Heart right ventricle (tissue), 16 donors: ENCODE measurements at regions not wholly inside any gene's neighbourhood (a gene's known extent, or its start where the extent isn't known, plus 50 kb on each side); places are given as distances from the start of the nearest gene placed in this dataset.

Experiments used
- ATAC-seq, 8 donors: fragments of 200-7000 bp; cut with Tn5 transposase; one replicate each; pipeline ENCODE4 v1.9.1; 2020; ENCODE audit warnings: mild to moderate bottlenecking in 8 of 8, moderate library complexity in 8 of 8, moderate number of reproducible peaks in 1 of 8
- DNase-seq, 2 donors: peaks; one replicate each; pipeline ENCODE4 v3.0.0-alpha.2; 2020
- H3K27ac ChIP-seq, 10 donors: fragments of 200-600 bp; sonication (generic) in 2 of 10; one replicate each; pipeline versions ENCODE4 v1.5.0 to v1.8.0; 2020 to 2022; ENCODE audit warnings: mild to moderate bottlenecking in 3 of 10
- H3K27me3 ChIP-seq, 7 donors: fragments of 200-600 bp; one replicate each; pipeline ENCODE4 v1.8.0; 2021 to 2022; ENCODE audit warnings: mild to moderate bottlenecking in 2 of 7
- H3K36me3 ChIP-seq, 9 donors: fragments of 200-600 bp; sonication (generic) in 1 of 9; one replicate each; pipeline versions ENCODE4 v1.5.0 to v1.8.0; 2020 to 2022; ENCODE audit warnings: mild to moderate bottlenecking in 2 of 9
- H3K4me1 ChIP-seq, 9 donors: fragments of 200-600 bp; sonication (generic) in 1 of 9; one replicate each; pipeline versions ENCODE4 v1.5.0 to v1.8.0; 2020 to 2022; ENCODE audit warnings: mild to moderate bottlenecking in 4 of 9
- H3K4me3 ChIP-seq, 10 donors: fragments of 200-600 bp; sonication (generic) in 2 of 10; one replicate each; pipeline versions ENCODE4 v1.5.0 to v1.8.0; 2020 to 2022; ENCODE audit warnings: mild to moderate bottlenecking in 7 of 10, moderate library complexity in 2 of 10
- H3K9me3 ChIP-seq, 11 donors: fragments of 200-600 bp in 10 of 11; sonication (generic) in 2 of 11; one replicate each; pipeline versions ENCODE4 v1.5.0 to v1.8.0; 2013 to 2022; ENCODE audit warnings: mild to moderate bottlenecking in 2 of 11, control low read depth in 1 of 11, moderate library complexity in 1 of 11
- CTCF ChIP-seq, 9 donors: fragments of 200-600 bp; sonication (generic) in 2 of 9; IDR thresholded peaks; one replicate each; pipeline versions ENCODE4 v1.5.0 to v1.8.0; 2021 to 2022; ENCODE audit warnings: antibody characterized with exemption in 9 of 9, mild to moderate bottlenecking in 5 of 9, moderate library complexity in 1 of 9
- WGBS, 2 donors: extraction: QIAGEN DNeasy Blood & Tissue Kit; methylation state at CpG; one replicate each; pipeline ENCODE4 v1.1.7; 2013; ENCODE audit warnings: inconsistent platforms in 1 of 2; 5-methylcytosine and 5-hydroxymethylcytosine counted together
- intact Hi-C, 10 donors: fragments of 100-400 bp; cut with DNase I; formaldehyde crosslinking; loops; one replicate each; pipeline versions ENCODE4 v1.11.1 to v1.14.2; 2022
- donor health status: Arrhythmogenic right ventricular cardiomyopathy.
- donor health status: ischemic (EF 13 %, LVEDD 7.1; RV severe dilation, severe dysfunction).
- donor health status: healthy with polysubstance abuse.
- donor health status: DM: no; HTN: yes; CAD: no.
- donor health status: DM: no; HTN: no; CAD: no.
- donor health status: ischemic (EF 25% LVEDD 6.9; RV normal size, moderate dysfunction).
- donor health status: ischemic (EF 25% LVEDD 5.7; RV mildly dilated, moderate dysfunction).
- donor health status: healthy.
- donor health status: DM: yes; HTN: yes; CAD: no.
- donor health status: Ischemic cardiomyopathy.
- donor health status: ischemic (EF 35%, LVEDD 5.7; RV mildly dilated, moderate dysfunction).
- donor health status: nonischemic (EF 11% LVEDD 7.7; RV severe dilation, severe dysfunction).
- donor health status: DM: yes; HTN: yes; CAD: no.
- donor health status: PGD.
- donor health status: ischemic (EF 29% LVEDD 5.4; RV normal size, mild dysfunction).
- donor health status: nonischemic (EF 23%, LVEDD 6.1; RV moderate dilation, normal function).

- TF ChIP-seq CTCF (IDR thresholded peaks at IDR 0.05): no peak
- Histone ChIP-seq H3K27ac (no peak overlapping the region), H3K4me1 (peaks cover 0 to 10% (median 0%) of the 10 kb centered on the region in 9 donors), H3K9me3 (no peaks in the 10 kb centered on the region), H3K36me3 (no peaks in the 10 kb centered on the region), H3K27me3 (no peaks in the 10 kb centered on the region), H3K4me3 (no peak overlapping the region)
- intact Hi-C loops: no loop called here
- DNase-seq (no peak), ATAC-seq (no peak)
- WGBS, 2 donors: 15 to 16% methylated on average over 2 of the region's 2 CpGs
Measured at GRCh38 chr6:19160081-19160730, 677.0 kb upstream of the ID4 start.

GRCh38 chr6:19167251-19167650 lies 669.9 kb upstream of the ID4 start:
- no peak overlapping the region for H3K4me3 ChIP-seq
- H3K4me1 ChIP-seq: no peaks in the 10 kb centered on the region
- no peak for ATAC-seq
- H3K27ac ChIP-seq: no peak overlapping the region
- no peaks in the 10 kb centered on the region for H3K9me3 ChIP-seq
- no peak for DNase-seq
- TF ChIP-seq CTCF (IDR thresholded peaks at IDR 0.05): no peak
- intact Hi-C loops: no loop called here
- no peaks in the 10 kb centered on the region for H3K36me3 ChIP-seq
- 21 to 31% methylated on average over 2 of the region's 2 CpGs for WGBS, 2 donors
- no peaks in the 10 kb centered on the region for H3K27me3 ChIP-seq

- no peaks in the 10 kb centered on the region for H3K36me3 ChIP-seq
- no peak for DNase-seq
- H3K4me3 ChIP-seq: no peak overlapping the region
- 60 to 66% methylated on average over 5 of the region's 5 CpGs for WGBS, 2 donors
- no peaks in the 10 kb centered on the region for H3K9me3 ChIP-seq
- ATAC-seq: no peak
- TF ChIP-seq CTCF (IDR thresholded peaks at IDR 0.05): no peak
- no peak overlapping the region for H3K27ac ChIP-seq
- H3K27me3 ChIP-seq: no peaks in the 10 kb centered on the region
- intact Hi-C loops: no loop called here
- H3K4me1 ChIP-seq: no peaks in the 10 kb centered on the region
Measured at GRCh38 chr6:19169366-19169765, 667.8 kb upstream of the ID4 start.

- no peak for TF ChIP-seq CTCF (IDR thresholded peaks at IDR 0.05)
- H3K27ac ChIP-seq: no peak overlapping the region
- peaks cover 0 to 2% (median 0%) of the 10 kb centered on the region in 9 donors for H3K4me1 ChIP-seq
- DNase-seq (no peak), ATAC-seq (no peak)
- intact Hi-C loops: no loop called here
- no peaks in the 10 kb centered on the region for H3K27me3 ChIP-seq
- 73 to 87% methylated on average over 3 of the region's 3 CpGs for WGBS, 2 donors
- H3K9me3 ChIP-seq: peaks cover 0 to 24% (median 11%) of the 10 kb centered on the region in 11 donors
- H3K4me3 ChIP-seq: no peak overlapping the region
- H3K36me3 ChIP-seq: no peaks in the 10 kb centered on the region
Measured at GRCh38 chr6:19175023-19175422, 662.1 kb upstream of the ID4 start.
